ENCODE measurements at regions not wholly inside any gene's neighbourhood (a gene's known extent, or its start where the extent isn't known, plus 50 kb on each side); places are given as distances from the start of the nearest gene placed in this dataset.

DNA sequence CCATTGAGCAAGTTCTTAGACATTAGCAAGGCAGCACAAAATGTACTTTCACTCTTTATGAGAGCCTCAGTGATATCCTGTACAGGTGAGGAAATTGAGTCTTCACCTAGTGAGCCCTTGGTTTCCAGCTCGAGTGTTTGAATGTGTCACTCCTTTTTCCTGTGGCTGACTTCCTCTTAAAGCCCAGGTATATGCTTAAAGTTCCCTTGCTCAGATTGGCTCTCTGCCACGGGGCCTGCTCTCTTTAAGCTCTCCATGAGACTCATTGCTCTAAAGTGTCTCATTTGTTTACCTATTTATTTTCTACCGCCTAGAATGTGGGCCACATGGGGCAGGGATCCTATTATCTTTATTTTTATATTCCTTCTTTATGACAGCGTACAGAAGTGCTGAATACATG lies 324.9 kb downstream of the SIPA1L2 start:
- DNase-seq: no peak

DNA sequence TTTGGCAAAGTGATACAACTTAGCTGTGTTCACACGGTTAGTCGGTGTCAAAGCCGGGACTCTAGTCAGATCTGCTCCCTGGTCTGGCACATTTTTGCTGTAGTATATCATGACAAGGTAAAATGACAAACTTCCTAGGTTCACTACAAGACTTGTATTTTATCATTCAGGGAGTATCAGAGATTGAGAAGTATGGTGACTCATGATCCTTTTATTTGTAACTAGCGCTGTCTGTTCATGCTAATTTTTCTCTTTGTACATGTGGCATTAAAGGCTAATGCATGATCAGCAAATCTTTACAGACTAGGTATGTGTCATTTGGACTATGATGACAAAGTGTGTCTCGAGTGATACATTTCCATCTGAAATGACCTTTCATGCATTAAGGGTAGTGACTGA lies 326.7 kb downstream of the SIPA1L2 start:
- no peak for DNase-seq

DNA sequence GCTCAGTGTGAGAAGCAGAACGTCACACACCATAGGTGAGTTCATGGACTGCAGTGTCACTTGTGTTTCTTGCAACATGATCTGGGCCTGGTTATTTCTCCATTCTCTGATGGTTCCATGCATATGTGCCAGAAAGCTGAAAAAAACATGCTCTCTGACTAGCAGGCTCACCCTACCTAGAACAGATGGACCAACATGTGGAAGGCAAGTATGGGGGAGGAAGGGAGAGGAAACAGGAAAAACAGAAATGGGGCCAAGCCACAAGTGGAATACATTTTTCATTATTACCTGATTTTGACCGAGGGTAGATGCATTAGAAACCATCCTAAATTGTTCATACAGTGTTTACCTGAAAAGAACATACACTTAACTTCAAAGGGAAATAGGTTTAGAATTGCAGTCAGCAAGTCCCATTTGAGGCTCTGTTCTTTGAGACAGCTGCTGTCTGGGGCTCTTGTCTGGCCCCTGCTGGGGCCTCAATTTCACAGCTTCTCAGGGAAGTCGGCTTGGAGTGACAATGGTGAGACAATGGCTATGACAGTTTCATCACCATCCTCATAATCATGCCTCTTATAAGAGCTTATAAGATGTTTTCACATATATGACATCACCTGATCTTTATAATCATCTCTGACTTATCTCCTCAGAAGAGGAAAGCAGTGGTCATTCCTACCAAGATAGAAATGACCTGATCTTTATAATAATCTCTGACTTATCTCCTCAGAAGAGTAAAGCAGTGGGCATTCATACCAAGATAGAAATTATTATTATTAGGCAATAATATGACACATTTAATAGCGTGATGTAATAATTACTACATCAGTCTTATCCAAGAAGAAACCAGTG lies 327.3 kb downstream of the SIPA1L2 start:
- no peak for DNase-seq

DNA sequence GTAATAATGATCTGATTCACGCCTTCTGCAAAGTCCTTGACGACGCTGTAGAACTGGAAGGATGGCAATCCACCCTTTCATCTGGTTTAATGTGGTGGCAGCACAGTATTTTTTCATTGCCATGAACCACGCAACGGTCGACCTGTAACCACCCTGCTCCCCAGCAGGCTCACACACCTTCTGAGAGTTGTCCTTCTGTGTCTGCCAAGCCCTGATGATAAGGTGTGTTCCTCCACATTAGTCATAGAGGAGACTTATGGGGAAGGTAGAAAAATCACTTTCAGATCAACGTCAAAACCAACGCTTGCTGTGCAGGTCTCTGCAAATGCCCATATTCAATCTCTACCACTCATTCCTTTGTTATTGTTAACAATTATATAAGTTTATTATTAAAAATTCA lies 328.7 kb downstream of the SIPA1L2 start:
- no peak for DNase-seq

DNA sequence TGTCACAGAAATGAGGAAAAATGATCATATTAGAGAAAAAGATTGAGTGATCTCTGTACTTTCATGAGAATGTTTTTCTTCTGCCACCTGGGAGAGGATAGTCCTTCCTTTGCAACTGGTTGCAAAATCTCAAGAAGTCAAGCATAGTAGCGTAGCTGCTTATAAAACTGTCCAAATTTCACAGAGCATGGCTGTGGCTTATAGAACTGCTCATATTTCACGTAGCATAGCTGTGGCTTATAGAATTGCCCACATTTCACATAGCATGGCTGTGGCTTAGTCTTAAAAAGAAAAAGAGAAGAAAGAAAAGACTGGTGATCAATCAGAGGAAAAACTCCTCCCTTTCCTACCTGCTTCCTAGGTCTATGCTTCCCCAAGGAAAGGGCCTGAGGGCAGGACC lies 329.5 kb downstream of the SIPA1L2 start:
- no peak for DNase-seq

DNA sequence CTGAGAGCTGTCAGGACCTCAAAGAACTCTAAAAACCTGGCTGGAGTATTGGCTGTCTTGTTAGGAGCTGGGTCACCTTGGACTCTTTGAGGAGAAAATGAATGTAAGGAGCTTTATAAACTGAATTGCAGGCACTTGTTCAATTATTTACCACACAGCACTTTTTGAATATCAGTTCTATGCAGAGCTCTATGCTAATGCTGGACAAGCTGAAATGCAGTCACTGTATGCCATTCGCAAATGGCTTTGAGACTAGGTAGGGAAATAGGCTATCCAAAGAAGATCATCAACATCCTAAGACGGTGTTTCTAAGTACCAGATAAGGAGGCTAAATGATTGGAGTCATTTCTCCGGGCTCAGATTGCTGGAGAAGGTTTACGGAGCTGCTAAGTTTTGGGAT lies 333.5 kb downstream of the SIPA1L2 start:
- no peak for DNase-seq

DNA sequence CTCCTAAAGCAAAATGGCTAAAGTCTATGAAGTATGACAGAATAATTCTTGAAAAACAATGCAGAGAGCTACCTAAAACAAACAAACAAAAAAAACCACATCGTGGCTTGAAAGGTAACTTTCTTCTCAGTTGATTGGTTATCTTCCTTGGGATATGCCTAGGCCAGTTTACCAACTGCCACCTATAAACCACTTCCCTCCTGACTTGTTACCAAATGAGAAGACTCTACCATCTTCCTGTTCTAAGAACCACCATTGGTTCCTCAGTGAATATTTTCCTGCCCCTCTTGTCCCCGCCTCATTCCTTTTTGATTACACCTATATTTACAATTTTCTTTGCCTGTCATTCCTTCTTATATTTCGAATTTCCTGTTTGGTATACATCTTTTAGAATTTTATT lies 336.6 kb downstream of the SIPA1L2 start:
- no peak for DNase-seq

DNA sequence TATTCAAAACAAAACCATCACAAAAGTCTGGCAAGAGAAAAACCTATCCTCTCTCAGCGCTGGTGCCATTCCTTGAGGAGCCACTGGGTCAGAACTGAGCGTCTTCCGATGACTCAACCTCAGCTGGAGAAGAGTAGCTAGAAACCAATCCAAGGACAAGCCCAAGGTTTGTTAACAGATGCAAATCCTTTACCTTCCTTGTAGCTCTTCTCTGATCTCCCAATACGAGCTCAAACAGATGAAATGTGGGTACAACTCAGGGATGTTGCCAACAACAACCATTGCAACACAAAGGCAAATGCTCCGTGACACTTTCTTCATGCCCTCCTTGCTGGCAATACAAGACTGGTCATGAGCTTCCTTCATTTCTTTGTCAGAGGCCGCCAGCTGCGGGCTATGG lies 337.1 kb downstream of the SIPA1L2 start:
- DNase-seq: no peak

DNA sequence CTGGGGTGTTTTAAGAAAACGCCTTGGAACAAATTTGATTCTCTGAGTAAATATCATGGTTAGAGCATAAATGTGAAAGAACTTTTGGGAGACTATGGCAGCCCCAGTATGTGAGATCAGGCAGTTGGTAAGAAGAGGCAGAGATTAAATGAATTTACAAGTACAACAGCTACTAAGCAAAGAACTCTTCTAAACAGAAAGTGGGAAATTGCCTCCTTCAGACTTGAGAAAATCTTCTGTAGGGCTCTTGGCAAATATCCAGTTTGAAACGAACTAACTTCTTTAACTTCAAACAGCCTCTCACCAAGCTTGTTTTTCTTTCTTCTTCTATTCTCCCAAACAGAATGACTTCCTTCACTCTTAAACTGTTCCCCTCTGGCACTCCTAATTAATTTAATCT lies 337.7 kb downstream of the SIPA1L2 start:
- no peak for DNase-seq

DNA sequence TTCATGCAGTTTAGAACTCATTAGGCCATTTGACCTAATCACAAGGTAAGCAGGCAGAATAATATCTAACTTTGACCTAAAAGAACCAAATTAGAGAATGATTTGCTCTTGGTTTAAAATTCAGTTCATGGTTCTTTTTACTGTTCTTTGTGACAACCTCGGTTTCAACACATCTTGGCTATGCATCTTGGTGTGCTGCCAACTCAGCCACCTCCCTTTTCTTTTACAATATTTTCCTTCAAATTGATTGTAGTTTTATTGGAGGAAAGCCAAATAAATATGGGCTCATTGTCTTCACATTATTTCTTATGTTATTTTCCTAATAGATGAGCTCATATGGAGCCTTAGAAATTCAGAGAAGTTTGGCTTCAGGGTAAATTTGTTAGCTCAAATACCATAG lies 338.3 kb downstream of the SIPA1L2 start:
- no peak for DNase-seq

DNA sequence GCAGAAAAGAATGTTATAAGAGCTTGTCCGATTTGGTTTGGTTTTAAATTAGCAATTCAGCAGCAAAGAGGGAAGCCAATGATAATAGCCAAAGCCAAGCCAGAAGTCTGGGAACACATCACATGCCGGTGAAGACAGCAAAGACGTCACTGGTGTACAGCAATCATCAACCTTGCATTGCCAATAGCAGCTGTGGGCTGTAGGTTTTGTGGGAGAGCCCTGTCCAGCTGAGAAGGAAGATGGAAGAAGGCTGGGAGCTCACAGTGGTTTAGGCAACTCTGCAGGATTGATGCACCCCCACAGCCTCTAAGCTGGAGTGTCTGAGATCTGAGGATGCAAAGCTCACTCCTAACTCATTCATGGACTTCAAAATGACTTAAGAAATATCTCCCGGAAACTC lies 338.7 kb downstream of the SIPA1L2 start:
- no peak for DNase-seq

DNA sequence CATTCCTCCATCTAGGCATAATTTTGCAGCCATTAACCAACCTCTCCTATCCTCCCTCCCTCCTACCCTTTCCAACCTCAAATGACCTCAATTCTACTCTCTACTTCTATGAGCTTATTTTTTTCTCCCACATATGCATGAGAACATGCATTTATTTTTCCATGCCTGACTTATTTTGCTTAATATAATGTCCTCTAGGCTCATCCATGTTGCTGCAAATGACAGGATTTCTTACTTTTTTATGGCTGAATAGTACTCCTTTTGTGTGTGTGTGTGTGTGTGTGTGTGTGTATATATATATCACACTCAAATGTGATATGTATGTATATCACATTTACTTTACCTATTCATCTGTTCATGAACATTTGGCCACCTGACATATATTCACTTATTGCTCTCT lies 339.4 kb downstream of the SIPA1L2 start:
- no peak for DNase-seq

DNA sequence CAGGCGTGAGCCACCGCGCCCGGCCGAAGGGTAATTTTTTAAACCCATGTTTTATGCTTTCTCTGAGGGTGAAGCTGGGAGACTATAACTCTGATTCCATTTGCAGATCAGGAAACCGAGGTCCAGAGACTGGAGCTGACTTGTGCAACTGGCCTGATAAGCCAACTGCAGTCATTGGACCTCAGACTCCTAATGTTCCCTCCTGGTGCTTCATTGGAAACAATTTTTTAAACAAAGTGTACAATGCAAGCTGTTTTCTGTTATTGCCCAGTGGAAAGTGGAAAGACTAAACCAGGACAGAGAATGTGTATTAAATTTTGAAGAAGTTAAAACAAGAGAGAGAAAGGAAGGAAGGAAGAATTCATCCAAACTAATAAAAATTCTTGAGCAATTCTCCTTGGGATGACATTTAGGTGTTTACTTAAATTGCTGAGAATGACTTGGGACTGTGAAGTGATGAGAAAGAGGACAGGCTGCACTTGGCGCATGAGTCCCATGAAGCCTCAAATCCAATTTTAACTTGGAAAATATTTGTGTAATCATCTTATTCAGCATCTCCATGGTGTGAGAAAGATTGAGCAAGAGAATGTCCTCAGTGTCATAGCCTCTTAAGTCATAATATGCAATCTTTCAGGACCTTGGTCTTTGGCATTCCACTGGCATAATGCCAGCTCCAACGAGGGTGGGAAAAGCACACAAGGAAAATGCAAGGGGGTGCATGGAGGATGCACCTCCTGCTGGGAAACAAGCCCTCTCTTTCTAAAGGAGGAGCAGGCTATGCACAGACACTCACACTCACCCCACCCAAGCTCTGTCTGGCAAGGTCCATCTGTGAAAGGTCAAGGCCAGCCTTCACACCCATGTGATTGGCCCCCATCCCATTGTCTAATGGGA lies 342.0 kb downstream of the SIPA1L2 start:
- DNase-seq: no peak

DNA sequence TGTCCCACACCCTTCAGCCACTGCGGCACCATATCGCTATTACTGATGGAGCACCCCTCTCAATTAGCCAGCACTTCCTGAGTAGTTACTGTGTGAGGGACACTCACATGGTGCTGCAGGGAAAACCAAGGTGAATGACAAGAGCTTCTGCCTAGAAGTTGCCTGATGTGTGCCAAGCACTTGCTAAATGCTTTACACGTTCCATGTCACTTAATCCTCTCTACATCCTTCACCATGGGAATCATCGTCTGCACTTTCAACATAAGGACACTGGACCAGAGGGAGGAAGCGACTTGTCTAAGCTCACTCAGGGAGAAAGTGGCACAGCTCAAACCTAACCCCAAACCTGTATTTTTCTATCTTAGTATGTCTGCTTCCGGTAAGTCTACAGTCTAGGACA lies 344.8 kb downstream of the SIPA1L2 start:
- no peak for DNase-seq

DNA sequence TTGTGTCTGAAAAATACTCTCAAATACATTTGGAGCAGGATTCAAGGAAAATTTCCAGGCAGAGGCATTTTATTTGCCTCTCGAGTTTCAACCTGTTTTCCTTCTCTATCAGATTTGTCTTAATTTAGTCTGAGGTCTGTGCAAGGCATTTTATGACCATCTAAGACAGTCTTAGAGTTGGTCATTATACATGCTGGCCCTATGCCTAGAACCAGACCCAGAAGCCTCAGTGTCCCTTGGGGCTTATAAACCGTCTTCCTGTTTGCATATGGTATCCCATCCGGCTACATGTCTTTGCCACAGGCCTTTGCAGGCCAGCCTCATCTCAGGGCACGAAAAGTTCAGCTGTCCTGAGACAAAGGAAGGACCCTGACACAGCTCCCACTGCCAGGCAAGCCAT lies 346.1 kb downstream of the SIPA1L2 start:
- no peak for DNase-seq

DNA sequence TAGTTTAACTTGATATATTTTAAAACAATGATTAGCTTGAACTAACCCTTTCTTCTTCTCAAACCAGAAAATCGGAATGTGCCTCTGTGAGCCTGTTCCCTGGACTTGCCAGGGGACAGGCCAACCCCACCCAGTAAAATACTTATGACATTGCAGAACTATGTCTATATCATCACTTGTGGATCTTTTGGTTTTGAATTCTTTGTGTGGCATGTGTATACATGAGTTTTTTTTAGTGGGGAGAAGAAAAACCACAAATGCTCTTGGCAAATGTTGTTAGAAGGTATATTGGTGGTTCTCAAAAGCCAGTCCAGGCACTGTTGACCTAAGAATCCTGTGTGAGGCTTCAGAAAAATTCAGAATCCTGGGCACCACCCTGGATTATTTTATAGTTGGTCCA lies 347.4 kb downstream of the SIPA1L2 start:
- DNase-seq: no peak

DNA sequence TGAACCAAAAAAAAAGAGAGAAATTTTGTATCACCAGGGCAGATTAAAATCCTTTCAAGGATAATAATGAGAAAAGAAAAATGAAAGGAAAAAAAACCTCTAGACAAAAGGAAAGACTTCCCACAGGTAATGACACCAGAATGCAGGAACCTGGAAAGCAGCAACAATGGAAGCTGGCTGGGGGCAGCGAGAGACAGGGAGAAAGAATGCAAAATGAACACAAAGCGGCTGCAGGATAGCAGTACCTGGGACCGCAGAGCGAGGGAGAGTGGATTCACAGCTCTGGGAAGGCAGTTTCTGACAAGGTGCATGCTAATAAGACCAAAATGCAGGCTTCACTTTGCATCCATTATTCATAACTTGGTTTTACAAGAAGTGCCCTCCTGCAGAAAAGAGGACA lies 349.0 kb downstream of the SIPA1L2 start:
- DNase-seq: no peak

DNA sequence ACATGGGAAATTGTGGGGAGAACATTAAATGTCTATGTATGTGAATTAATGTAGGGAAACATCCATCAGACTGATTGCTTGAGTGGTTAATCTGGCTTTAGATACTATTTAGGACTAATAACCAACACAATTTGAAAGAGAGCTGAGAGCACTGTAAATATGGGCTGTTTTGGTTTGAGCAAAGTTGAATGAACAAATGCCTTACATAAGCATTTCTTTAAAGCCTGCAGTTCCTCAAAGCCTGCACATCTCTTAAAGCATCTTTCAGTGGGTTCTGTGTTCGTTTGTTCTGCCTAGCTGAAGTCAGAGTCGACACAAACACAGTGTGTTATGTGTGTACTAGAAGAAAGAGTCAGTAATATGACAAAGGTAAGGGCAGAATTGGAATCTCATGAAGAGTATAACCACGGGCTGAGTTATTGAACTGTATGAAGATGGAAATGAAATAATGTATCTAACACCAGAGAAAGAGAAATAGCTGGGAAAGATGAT lies 350.0 kb downstream of the SIPA1L2 start:
- no peak for DNase-seq

DNA sequence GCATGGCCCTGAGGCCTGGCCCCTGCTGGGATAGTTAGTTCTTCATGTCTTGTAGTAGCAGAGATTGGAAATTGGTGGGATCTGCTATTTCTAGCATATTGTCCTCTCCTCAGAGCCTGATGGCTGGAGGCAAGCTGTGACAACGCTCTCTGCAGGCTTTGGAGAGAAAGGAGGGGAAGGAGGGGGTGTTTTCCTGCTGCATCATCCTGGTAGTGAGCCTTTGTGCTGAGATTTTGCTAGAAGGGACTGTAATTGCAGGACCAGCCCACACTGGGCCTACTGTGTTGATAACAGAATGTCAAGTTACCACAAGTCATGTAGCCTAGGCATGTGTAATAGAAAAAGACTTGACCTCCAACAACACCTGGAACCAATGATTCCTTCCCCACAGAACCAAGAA lies 351.0 kb downstream of the SIPA1L2 start:
- no peak for DNase-seq

DNA sequence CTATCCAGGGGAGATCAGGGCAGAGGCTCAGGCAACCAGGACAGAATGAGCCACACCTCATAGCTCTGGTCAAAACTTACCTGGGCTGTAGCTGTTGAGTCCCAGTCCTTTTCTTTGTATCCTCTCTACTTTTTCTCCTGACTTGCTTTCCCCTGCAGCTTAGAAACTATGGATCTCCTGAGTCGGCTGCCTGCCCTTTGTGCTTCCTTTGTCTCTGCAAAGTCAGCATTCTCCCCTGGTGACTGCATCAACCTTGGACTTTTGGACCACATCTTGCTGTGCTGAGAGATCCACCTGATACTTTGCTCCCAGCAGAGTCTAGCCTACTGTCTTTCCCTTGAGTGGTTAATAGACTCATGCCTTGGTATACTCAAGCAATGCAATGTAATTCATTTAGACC lies 353.3 kb downstream of the SIPA1L2 start:
- DNase-seq: no peak

DNA sequence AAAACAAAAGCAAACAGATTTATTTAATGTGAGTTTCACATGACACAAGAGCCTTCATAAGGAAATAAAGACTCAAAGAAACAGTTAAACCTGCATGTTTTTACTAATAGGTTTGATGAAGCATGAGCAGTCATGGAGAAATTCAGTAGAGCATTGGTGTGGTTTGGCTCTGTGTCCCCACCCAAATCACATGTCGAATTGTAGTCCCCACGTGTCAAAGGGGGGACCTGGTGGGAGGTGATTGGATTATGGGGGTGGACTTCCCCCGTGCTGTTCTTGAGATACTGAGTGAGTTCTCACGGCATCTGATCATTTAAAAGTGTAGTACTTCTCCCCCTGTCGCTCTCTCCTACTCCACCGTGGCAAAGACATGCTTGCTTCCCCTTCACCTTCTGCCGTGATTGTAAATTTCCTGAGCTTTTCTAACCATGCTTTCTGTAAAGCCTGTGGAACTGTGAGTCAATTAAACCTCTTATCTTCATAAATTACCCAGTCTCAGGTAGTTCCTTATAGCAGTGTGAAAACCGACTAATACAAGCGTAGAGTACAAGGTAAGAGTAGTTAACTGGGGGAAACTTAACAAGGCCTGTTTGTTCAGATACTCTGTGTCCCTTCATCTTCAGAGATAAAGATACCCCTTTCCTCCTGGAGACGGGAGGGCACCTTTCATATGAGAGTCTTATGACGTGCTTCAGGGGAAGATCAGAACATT lies 354.8 kb downstream of the SIPA1L2 start:
- no peak for DNase-seq

DNA sequence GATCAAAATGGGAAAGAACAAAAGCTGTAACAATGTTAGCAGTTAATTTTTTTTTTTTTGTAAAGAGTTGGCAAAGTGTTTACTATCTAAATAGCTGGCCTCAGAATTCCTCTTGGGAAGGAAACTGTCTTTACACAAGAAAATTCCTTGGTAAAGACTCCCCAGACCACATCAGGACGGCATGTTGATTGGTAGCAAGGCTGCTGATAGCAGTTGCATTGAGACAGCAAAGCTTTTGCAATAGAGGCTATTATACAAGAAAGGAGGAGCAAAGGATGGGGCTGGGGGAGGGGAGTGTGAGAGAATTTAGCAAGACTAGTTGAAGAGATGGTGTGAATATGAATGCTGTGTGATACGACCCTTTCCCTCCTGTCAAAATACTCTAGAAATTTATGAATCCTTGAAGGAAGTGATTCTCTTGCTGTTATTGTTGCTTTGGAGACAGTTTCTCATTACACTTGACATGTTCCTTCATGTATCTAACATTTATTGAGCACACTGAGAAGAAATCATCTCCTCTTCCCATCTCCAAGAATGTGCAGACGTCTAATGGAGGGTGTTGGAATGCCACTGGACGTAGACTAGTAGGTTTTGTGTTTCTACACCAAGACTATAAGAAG lies 355.6 kb downstream of the SIPA1L2 start:
- DNase-seq: no peak

DNA sequence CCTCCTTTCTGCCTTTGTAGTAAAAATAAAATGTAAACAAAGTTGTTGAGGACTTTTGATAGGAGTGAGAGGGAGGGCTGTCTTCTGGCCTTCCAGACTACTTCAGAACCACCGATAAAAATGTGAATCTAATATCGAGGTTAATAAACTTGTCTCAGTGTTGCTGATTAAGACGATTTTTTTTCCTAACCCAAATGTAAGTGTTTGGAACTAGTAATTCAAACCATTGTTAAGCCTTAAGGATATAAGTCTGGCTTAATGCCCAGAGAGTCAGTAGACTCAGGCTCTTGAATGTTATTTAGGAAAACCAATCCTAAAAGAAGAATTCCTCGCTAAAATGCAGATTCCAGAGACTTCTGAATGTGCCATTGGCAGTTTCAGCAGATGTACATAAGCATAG lies 356.9 kb downstream of the SIPA1L2 start:
- DNase-seq: no peak

Data from T-helper 9 cell (primary cell).